ENCODE measurements at regions not wholly inside any gene's neighbourhood (a gene's known extent, or its start where the extent isn't known, plus 50 kb on each side); places are given as distances from the start of the nearest gene placed in this dataset.

DNA sequence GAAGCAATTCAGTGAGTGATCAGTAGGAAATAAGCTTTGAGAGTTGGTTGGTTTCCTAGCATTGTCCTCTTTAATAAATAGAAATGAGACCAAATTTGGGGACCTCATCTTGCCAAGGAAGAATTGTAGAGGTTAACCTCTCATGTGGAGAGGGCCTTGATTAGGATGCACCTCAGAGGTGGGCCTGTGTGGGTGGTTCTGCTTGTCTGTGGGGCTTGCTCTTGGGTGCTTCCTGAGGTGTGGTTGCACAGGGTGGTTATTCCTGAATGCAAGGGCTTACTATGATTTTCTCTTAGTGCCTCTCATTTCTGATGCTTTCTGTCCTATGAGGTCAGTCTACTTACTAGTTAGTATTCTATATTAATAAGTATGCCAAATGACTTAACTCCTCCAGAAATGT, 89.6 kb upstream of the MGAT5 start:
- no peak for TF ChIP-seq CTCF (IDR thresholded peaks at IDR 0.05; ENCODE audit: low read depth, low read length)
- TF ChIP-seq EZH2phosphoT487 (IDR thresholded peaks at IDR 0.05; ENCODE audit: low read depth) = no peak

Data from OCI-LY3 (cell line).